Activated CD8-positive, alpha-beta T cell treated with anti-CD3 and anti-CD28 coated beads, Interleukin-2, amount 10 ng/mL, durations not matched to agents 7 days and 5 days (primary cell): ENCODE measurements at regions not wholly inside any gene's neighbourhood (a gene's known extent, or its start where the extent isn't known, plus 50 kb on each side); places are given as distances from the start of the nearest gene placed in this dataset.

ENCODE experiments used
- ATAC-seq: fragments of 150-1000 bp; cut with Tn5 transposase; one replicate; pipeline ENCODE4 v1.10.0; 2021; ENCODE audit warnings: moderate library complexity
- CTCF ChIA-PET: fragments of 350-600 bp; sonication (Branson Sonifier 250); formaldehyde crosslinking; loops from one replicate; lab custom pipeline; 2021; ENCODE audit warnings: antibody characterized with exemption; lab: Charles Lee
- POLR2A ChIA-PET: fragments of 350-600 bp; sonication (Branson Sonifier 250); formaldehyde crosslinking; loops from one replicate; lab custom pipeline; 2021; ENCODE audit warnings: antibody characterized with exemption; lab: Charles Lee
- DNase-seq: peaks from one replicate; pipeline ENCODE4 v3.0.0-alpha.2; 2020
- H3K27ac Mint-ChIP-seq: one replicate; pipeline ENCODE4 v1.8.0; 2021; ENCODE audit warnings: mild to moderate bottlenecking, mixed read lengths
- H3K27me3 Mint-ChIP-seq: one replicate; pipeline ENCODE4 v1.8.0; 2021; ENCODE audit warnings: low read depth, mixed read lengths
- H3K36me3 Mint-ChIP-seq: one replicate; pipeline ENCODE4 v1.8.0; 2021; ENCODE audit warnings: low read depth, mixed read lengths
- H3K4me1 Mint-ChIP-seq: one replicate; pipeline ENCODE4 v1.8.0; 2021; ENCODE audit warnings: low read depth, mixed read lengths
- H3K4me3 Mint-ChIP-seq: one replicate; pipeline ENCODE4 v1.8.0; 2021; ENCODE audit warnings: mild to moderate bottlenecking, mixed read lengths
- H3K9me3 Mint-ChIP-seq: one replicate; pipeline ENCODE4 v1.8.0; 2022; ENCODE audit warnings: mixed read lengths; ENCODE audit not compliant: insufficient read depth

- Mint-ChIP-seq H3K4me1 (no peaks in the 10 kb centered on the region), H3K9me3 (peaks cover 2% of the 10 kb centered on the region), H3K27me3 (no peaks in the 10 kb centered on the region), H3K27ac (no peak overlapping the region), H3K36me3 (no peaks in the 10 kb centered on the region), H3K4me3 (no peak overlapping the region)
- CTCF ChIA-PET = interaction anchor here (1.7 kb wide), 1 partner anchor 44 kb away, joined by 3 read pairs; no protein-coding TSS in a partner anchor
- ATAC-seq = no peak
- no peak for DNase-seq
- POLR2A ChIA-PET = no interaction called here
These were observed 254.2 kb upstream of the RRP15 start for GRCh38 chr1:218030846-218031245.

GRCh38 chr1:218031901-218032300 is 253.2 kb upstream of the RRP15 start:
- Mint-ChIP-seq H3K4me3 (no peak overlapping the region), H3K36me3 (no peaks in the 10 kb centered on the region), H3K9me3 (no peaks in the 10 kb centered on the region), H3K4me1 (no peaks in the 10 kb centered on the region), H3K27me3 (no peaks in the 10 kb centered on the region), H3K27ac (no peak overlapping the region)
- no peak for DNase-seq
- POLR2A ChIA-PET = no interaction called here
- no peak for ATAC-seq
- CTCF ChIA-PET = interaction anchor here (1.7 kb wide), 1 partner anchor 43 kb away, joined by 3 read pairs; no protein-coding TSS in a partner anchor

- no peak for DNase-seq
- POLR2A ChIA-PET = no interaction called here
- CTCF ChIA-PET = no interaction called here
- no peaks in the 10 kb centered on the region for H3K27me3 Mint-ChIP-seq
- no peak for ATAC-seq
- no peaks in the 10 kb centered on the region for H3K36me3 Mint-ChIP-seq
- no peak overlapping the region for H3K4me3 Mint-ChIP-seq
- no peaks in the 10 kb centered on the region for H3K4me1 Mint-ChIP-seq
- no peak overlapping the region for H3K27ac Mint-ChIP-seq
- no peaks in the 10 kb centered on the region for H3K9me3 Mint-ChIP-seq
These were observed 250.6 kb upstream of the RRP15 start for GRCh38 chr1:218034468-218034867.

- no peaks in the 10 kb centered on the region for H3K4me1 Mint-ChIP-seq
- no peak for DNase-seq
- H3K27ac Mint-ChIP-seq = no peak overlapping the region
- H3K4me3 Mint-ChIP-seq = no peak overlapping the region
- no peaks in the 10 kb centered on the region for H3K27me3 Mint-ChIP-seq
- ChIA-PET POLR2A (no interaction called here), CTCF (no interaction called here)
- no peak for ATAC-seq
- no peaks in the 10 kb centered on the region for H3K36me3 Mint-ChIP-seq
- H3K9me3 Mint-ChIP-seq = no peaks in the 10 kb centered on the region
These were observed 236.2 kb upstream of the RRP15 start for GRCh38 chr1:218048828-218049420.

GRCh38 chr1:218049641-218050040 is 235.5 kb upstream of the RRP15 start:
- POLR2A ChIA-PET = no interaction called here
- Mint-ChIP-seq H3K36me3 (no peaks in the 10 kb centered on the region), H3K4me3 (no peak overlapping the region), H3K27me3 (no peaks in the 10 kb centered on the region), H3K9me3 (peaks cover 5% of the 10 kb centered on the region), H3K4me1 (no peaks in the 10 kb centered on the region), H3K27ac (no peak overlapping the region)
- ATAC-seq (no peak), DNase-seq (no peak)
- CTCF ChIA-PET = no interaction called here

GRCh38 chr1:218058730-218059129 is 226.4 kb upstream of the RRP15 start:
- Mint-ChIP-seq H3K27me3 (no peaks in the 10 kb centered on the region), H3K4me1 (no peaks in the 10 kb centered on the region), H3K27ac (no peak overlapping the region), H3K36me3 (no peaks in the 10 kb centered on the region), H3K4me3 (no peak overlapping the region), H3K9me3 (peaks cover 5% of the 10 kb centered on the region)
- CTCF ChIA-PET = no interaction called here
- DNase-seq (no peak), ATAC-seq (no peak)
- POLR2A ChIA-PET = no interaction called here

GRCh38 chr1:218064426-218064825 is 220.7 kb upstream of the RRP15 start:
- Mint-ChIP-seq H3K36me3 (no peaks in the 10 kb centered on the region), H3K4me1 (no peaks in the 10 kb centered on the region), H3K27me3 (no peaks in the 10 kb centered on the region), H3K9me3 (no peaks in the 10 kb centered on the region), H3K27ac (no peak overlapping the region), H3K4me3 (no peak overlapping the region)
- ATAC-seq (no peak), DNase-seq (no peak)
- ChIA-PET CTCF (no interaction called here), POLR2A (no interaction called here)

GRCh38 chr1:218066332-218066731 is 218.8 kb upstream of the RRP15 start:
- no peak for ATAC-seq
- ChIA-PET CTCF (no interaction called here), POLR2A (no interaction called here)

GRCh38 chr1:218068241-218068640 is 216.9 kb upstream of the RRP15 start:
- no peaks in the 10 kb centered on the region for H3K4me1 Mint-ChIP-seq
- no peak overlapping the region for H3K4me3 Mint-ChIP-seq
- H3K9me3 Mint-ChIP-seq = no peaks in the 10 kb centered on the region
- CTCF ChIA-PET = no interaction called here
- POLR2A ChIA-PET = no interaction called here
- H3K36me3 Mint-ChIP-seq = no peaks in the 10 kb centered on the region
- H3K27ac Mint-ChIP-seq = no peak overlapping the region
- DNase-seq = no peak
- ATAC-seq = no peak
- H3K27me3 Mint-ChIP-seq = no peaks in the 10 kb centered on the region

More at GRCh38 chr1:218066332-218066731, 218.8 kb upstream of the RRP15 start:
- Mint-ChIP-seq H3K4me1 (no peaks in the 10 kb centered on the region), H3K27ac (no peak overlapping the region), H3K4me3 (no peak overlapping the region), H3K36me3 (no peaks in the 10 kb centered on the region), H3K27me3 (no peaks in the 10 kb centered on the region), H3K9me3 (no peaks in the 10 kb centered on the region)
- DNase-seq = no peak

- ChIA-PET CTCF (no interaction called here), POLR2A (no interaction called here)
- no peaks in the 10 kb centered on the region for H3K36me3 Mint-ChIP-seq
- no peak overlapping the region for H3K4me3 Mint-ChIP-seq
- ATAC-seq (no peak), DNase-seq (no peak)
- no peak overlapping the region for H3K27ac Mint-ChIP-seq
- no peaks in the 10 kb centered on the region for H3K9me3 Mint-ChIP-seq
- H3K4me1 Mint-ChIP-seq = no peaks in the 10 kb centered on the region
- H3K27me3 Mint-ChIP-seq = no peaks in the 10 kb centered on the region
These were observed 215.9 kb upstream of the RRP15 start for GRCh38 chr1:218069180-218069579.

- Mint-ChIP-seq H3K27ac (no peak overlapping the region), H3K36me3 (no peaks in the 10 kb centered on the region), H3K27me3 (no peaks in the 10 kb centered on the region), H3K9me3 (no peaks in the 10 kb centered on the region), H3K4me1 (no peaks in the 10 kb centered on the region), H3K4me3 (no peak overlapping the region)
- DNase-seq (no peak), ATAC-seq (no peak)
- ChIA-PET POLR2A (no interaction called here), CTCF (no interaction called here)
These were observed 212.0 kb upstream of the RRP15 start for GRCh38 chr1:218073062-218073461.

GRCh38 chr1:218078916-218079315 is 206.2 kb upstream of the RRP15 start:
- ChIA-PET POLR2A (no interaction called here), CTCF (no interaction called here)
- no peaks in the 10 kb centered on the region for H3K4me1 Mint-ChIP-seq
- no peak overlapping the region for H3K27ac Mint-ChIP-seq
- no peak overlapping the region for H3K4me3 Mint-ChIP-seq
- H3K27me3 Mint-ChIP-seq = no peaks in the 10 kb centered on the region
- no peak for DNase-seq
- H3K9me3 Mint-ChIP-seq = no peaks in the 10 kb centered on the region
- no peak for ATAC-seq
- H3K36me3 Mint-ChIP-seq = no peaks in the 10 kb centered on the region

GRCh38 chr1:218079347-218079746 is 205.7 kb upstream of the RRP15 start:
- H3K4me1 Mint-ChIP-seq = no peaks in the 10 kb centered on the region
- ChIA-PET POLR2A (no interaction called here), CTCF (no interaction called here)
- H3K36me3 Mint-ChIP-seq = no peaks in the 10 kb centered on the region
- no peak for ATAC-seq
- DNase-seq = no peak
- H3K9me3 Mint-ChIP-seq = no peaks in the 10 kb centered on the region
- no peaks in the 10 kb centered on the region for H3K27me3 Mint-ChIP-seq
- no peak overlapping the region for H3K4me3 Mint-ChIP-seq
- no peak overlapping the region for H3K27ac Mint-ChIP-seq
